ENCODE measurements at regions not wholly inside any gene's neighbourhood (a gene's known extent, or its start where the extent isn't known, plus 50 kb on each side); places are given as distances from the start of the nearest gene placed in this dataset.

DNA sequence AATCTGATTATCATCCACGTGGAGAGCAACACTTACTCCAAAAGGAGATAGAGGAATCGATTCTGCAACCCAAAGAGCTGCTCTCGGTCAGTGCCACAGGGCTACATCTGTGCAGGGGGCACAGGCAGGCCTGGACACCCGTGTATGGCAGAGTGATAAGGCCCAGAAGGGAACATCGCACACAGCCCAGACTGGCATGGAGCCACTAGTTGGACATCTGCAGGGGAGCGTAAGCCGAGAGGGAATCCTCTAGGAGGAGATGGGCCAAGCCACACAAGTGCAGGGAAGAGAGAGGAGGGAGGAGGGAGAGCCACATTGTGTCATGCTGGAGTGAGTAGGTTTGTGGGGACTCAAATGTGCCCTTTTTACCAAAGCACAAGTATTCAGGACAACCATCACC, 50.4 kb upstream of the ENTPD6 start:
- TF ChIP-seq, protein P1, sequence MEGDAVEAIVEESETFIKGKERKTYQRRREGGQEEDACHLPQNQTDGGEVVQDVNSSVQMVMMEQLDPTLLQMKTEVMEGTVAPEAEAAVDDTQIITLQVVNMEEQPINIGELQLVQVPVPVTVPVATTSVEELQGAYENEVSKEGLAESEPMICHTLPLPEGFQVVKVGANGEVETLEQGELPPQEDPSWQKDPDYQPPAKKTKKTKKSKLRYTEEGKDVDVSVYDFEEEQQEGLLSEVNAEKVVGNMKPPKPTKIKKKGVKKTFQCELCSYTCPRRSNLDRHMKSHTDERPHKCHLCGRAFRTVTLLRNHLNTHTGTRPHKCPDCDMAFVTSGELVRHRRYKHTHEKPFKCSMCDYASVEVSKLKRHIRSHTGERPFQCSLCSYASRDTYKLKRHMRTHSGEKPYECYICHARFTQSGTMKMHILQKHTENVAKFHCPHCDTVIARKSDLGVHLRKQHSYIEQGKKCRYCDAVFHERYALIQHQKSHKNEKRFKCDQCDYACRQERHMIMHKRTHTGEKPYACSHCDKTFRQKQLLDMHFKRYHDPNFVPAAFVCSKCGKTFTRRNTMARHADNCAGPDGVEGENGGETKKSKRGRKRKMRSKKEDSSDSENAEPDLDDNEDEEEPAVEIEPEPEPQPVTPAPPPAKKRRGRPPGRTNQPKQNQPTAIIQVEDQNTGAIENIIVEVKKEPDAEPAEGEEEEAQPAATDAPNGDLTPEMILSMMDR (IDR thresholded peaks at IDR 0.05): no peak
- H3K4me3 ChIP-seq: no peak overlapping the region
- no peak overlapping the region for H3K27ac ChIP-seq
- DNase-seq (ENCODE audit: low spot score): no peak

Measured in coronary artery (tissue), 2 donors.